Erythroblast (primary cell): ENCODE measurements at regions not wholly inside any gene's neighbourhood (a gene's known extent, or its start where the extent isn't known, plus 50 kb on each side); places are given as distances from the start of the nearest gene placed in this dataset.

ENCODE experiments used
- GATA1 ChIP-seq: IDR thresholded peaks from 2 replicates; pipeline ENCODE4 v1.6.1; 2011; ENCODE audit warnings: low read depth, mild to moderate bottlenecking, control low read depth, low read length, moderate library complexity
- POLR2A ChIP-seq: IDR thresholded peaks from 2 replicates; pipeline ENCODE4 v1.6.1; 2011; ENCODE audit warnings: mild to moderate bottlenecking, low read length

- no peak for TF ChIP-seq POLR2A
- TF ChIP-seq GATA1, result no peak
These were observed 84.9 kb upstream of the POU1F1 start for GRCh38 chr3:87361271-87361670.
